ENCODE measurements at regions not wholly inside any gene's neighbourhood (a gene's known extent, or its start where the extent isn't known, plus 50 kb on each side); places are given as distances from the start of the nearest gene placed in this dataset.
"Not testable (repeated sequence)": the region's sequence is repeated elsewhere in the genome, so short reads cannot be mapped to it uniquely, and the experiment has no call there.

DNA sequence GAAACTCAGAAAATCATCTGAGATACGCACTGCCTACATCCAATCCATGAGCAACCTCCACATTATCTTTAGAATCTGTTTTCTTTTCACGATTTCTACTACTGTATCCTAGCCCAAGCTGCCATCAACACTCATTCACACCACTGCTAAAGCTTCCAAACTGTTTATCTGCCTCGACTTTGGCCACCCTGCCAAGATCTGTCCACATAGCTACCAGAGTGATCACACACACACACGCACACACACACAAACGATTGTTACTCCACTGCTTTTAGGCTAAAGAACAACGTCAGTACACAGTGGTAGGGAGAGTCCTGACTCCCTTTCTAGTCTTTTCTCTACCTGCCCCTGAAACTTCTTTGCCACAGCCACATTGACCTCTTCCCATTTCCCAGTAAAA is 142.0 kb downstream of the CCDC71L start:
- no peak for DNase-seq

- no peak for DNase-seq
These were observed 142.7 kb downstream of the CCDC71L start for GRCh38 chr7:106518239-106518638.

DNA sequence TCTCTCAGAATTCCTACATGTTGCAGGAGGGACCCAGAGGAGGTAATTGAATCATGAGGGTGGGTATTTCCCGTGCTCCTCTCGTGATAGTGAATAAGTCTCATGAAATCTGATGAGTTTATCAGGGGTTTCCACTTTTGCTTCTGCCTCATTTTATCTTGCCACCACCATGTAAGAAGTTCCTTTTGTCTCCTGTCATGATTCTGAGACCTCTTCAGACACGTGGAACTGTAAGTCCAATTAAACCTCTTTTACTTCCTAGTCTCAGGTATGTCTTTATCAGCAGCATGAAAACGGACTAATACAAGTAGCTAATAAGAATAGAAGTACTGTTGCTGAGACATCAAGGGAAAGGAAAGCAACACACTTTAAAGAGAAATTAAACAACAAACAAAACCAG is 143.4 kb downstream of the CCDC71L start:
- no peak for DNase-seq

DNA sequence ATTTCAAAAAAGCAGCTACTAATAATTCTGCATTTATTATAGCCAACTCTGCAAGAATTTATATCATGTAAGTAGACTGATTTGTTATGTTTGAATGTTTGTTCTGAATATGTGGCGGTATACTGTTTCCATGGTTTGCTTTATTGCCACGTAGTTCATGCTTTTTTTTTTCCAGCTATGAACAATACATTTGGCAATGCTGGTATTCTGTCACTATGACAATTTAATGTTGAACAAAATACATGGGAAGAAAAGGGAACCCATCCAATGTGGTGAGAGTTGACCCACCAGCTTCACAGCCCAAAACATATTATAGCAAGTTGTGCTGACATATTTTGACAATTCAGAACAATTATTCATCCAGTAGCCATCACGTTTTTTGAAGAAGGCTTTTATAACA is 145.6 kb downstream of the CCDC71L start:
- DNase-seq = no peak

DNA sequence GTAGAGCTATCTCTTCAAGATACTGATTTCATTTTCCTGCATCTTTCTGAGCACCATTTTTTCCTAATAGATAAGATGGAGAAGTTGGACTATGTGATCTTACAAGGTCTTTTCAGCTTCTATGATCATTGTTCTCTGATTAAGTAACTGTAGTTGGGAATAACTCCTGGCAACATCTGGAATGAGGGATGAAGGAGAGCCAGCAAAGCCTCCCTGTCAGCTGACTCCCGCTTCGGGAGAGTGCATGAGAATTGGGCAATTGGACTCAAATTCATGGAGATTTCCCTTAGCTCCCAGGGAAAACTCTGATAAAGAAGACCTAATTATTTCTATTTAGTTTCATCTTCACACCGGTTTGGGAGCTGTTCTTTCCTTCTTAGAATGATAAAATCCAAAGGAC is 146.1 kb downstream of the CCDC71L start:
- DNase-seq = no peak

DNA sequence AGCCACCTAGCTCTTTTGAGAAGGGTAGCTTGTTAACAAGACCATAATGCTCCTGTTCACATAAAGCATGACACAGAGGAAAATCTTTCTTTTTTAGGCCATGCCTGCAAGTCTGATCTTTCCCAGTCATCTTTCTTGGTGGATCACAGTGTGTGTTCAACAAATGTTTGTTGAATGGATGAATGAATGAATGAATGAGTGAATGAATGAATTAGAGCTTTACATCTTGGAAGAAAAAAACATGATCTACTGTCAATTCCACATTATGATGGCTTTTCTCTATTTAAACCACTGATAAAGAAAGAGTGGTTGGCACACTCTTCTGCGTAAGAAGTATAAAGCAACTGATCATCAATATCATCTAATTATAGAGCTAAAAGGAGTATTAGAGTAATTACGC is 148.7 kb downstream of the CCDC71L start:
- DNase-seq = no peak

- no peak for DNase-seq
These were observed 156.3 kb downstream of the CCDC71L start for GRCh38 chr7:106504645-106505044.

DNA sequence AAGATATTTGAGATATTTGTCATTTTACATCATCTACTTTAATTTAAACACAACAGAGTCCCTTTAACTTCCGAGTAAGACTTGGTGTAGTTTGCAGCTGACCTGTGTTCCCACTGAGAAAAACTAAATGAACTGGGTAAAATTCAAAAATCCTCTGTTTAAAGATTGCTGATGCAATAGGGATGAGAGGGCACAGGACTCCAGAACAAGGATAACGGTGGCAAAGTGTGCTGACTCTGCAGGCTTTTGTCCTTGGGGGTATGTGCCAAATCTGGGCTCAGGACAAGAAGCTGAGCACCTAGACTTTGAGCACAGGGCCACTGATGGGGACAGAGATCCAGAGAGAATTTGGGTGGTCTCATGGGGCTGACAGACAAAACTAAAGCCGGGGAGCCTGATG is 156.8 kb downstream of the CCDC71L start:
- no peak for DNase-seq

DNA sequence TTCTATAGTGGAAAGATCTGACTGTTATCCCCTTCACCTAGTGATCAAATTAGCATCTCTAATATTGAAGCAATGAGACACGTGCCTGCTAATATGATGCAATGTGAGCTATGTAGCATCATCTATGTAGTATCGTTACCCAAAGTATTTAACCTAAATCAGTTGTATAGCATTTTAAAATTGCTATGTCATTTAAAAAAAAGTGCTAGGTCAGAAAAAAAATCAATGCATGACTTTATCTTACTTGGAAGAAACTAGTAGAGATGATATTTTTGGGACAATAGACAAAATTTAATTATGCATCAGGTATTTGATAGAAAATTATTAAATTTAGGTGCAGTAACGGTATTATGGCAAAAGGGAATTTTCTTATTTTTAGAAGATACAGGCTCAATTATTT is 157.3 kb downstream of the CCDC71L start:
- no peak for DNase-seq

GRCh38 chr7:106501605-106502580 is 159.1 kb downstream of the CCDC71L start:
- DNase-seq = peak; percentile 61 to 70

DNA sequence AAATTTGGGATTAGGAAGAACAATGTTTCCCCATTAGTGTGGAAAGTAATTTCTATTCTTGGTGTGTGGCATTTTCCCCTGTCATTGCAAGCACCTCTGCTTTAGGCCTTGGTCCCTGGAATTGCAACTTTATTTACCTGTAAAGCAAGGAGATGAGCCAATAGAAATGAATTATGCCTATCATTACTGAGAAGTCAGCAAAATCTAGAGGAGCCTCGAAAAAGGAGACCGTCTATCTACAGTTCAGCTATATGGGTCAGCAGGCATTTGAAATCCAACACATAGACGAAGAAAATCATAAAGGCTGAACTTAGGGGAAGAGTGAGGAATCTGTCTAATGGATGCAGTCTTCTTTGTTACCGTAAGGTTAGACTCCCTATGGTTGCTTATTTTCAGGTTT is 161.1 kb downstream of the CCDC71L start:
- DNase-seq = no peak

DNA sequence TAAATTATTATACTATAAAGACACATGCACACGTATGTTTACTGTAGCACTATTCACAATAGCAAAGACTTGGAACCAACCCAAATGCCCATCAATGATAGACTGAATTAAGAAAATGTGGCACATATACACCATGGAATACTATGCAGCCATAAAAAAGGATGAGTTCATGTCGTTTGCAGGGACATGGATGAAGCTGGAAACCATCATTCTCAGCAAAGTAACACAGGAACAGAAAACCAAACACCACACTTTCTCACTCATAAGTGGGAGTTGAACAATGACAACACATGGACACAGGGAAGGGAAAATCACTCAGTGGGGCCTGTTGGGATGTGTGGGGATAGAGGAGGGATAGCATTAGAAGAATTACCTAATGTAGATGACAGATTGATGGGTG is 163.0 kb downstream of the CCDC71L start:
- DNase-seq = not testable (repeated sequence)

GRCh38 chr7:106493041-106493731 is 167.8 kb downstream of the CCDC71L start:
- DNase-seq = no peak

DNA sequence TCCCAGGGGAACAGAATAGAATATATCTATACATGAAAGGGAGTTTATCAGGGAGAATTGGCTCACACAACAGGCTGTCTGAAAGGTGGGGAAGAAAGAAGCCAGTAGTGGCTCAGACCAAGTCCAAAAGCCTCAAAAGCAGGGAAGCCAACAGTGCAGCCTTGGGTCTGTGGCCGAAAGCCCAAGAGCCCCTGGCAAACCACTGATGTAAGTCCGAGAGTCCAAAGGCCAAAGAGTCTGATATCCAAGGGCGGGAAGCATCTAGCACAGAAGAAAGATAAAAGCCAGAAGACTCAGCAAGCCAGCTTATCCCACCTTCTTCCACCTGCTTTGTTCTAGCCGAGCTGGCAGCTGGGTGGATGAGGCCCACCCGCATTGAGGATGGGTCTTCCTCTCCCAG is 172.5 kb downstream of the CCDC71L start:
- no peak for DNase-seq

- DNase-seq = no peak
These were observed 173.1 kb downstream of the CCDC71L start for GRCh38 chr7:106487892-106488291.

- DNase-seq = no peak
These were observed 174.6 kb downstream of the CCDC71L start for GRCh38 chr7:106486331-106486730.

DNA sequence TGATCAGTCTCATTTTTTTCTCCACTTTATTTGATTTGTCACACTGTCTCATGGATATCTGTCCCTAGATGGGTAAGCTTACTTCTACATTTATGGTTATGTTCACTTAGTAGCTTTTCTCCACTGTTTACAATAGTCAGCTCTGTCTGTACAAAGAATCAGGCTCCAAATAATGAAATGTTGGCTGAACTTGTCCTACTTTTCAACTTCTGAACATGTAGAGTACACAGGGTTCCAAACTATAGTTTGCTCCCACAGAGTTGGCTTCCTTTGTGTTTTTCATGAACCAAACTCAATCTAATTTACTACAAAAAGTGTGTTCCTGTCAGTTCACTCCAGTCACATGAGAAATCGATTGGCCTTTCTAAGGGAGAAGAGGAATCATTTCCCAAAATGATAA is 175.0 kb downstream of the CCDC71L start:
- no peak for DNase-seq

GRCh38 chr7:106485031-106485551 is 175.9 kb downstream of the CCDC71L start:
- no peak for DNase-seq

GRCh38 chr7:106484562-106484961 is 176.4 kb downstream of the CCDC71L start:
- DNase-seq = no peak

DNA sequence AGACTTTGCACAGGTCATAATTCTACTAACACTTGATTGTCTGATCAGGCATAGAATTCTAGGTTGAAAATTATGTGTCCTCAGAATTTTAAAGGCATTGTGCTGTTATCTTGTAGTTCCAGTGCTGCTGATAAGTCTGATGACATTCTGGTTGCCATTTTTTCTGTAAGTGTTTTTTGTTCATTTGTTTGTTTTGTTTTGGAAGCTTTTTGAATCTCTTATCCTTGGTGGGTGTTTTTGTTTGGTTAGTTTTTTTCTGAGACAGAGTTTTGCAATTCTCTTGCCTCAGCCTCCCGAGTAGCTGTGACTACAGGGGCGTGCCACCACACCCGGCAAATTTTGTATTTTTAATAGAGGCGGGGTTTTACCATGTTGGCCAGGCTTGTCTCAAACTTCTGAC is 178.9 kb downstream of the CCDC71L start:
- no peak for DNase-seq

DNA sequence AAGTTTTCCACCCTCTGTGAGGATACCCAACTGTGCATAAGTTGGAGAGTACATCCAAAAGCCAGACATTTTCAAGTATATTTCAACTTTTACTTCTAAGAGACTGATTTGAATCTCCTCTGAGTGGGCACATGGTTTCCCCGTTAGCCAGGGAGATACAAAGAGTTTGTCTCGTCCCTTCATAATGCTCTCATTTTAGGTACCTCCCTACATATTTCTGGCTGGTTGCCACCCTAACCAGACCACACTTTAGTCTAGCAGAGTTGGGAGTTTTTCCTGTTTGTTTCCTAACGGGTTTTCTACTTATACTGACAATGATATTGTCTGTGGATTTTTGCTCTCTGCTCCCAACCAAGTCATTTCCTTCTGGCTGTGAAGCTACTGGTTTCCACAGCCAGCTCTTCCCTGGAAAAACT is 180.3 kb downstream of the CCDC71L start:
- peak in 1 of 2 experiments; percentile 12 for DNase-seq

GRCh38 chr7:106480161-106480579 is 180.8 kb downstream of the CCDC71L start:
- no peak for DNase-seq

- no peak for DNase-seq
These were observed 184.2 kb downstream of the CCDC71L start for GRCh38 chr7:106476751-106477150.

DNA sequence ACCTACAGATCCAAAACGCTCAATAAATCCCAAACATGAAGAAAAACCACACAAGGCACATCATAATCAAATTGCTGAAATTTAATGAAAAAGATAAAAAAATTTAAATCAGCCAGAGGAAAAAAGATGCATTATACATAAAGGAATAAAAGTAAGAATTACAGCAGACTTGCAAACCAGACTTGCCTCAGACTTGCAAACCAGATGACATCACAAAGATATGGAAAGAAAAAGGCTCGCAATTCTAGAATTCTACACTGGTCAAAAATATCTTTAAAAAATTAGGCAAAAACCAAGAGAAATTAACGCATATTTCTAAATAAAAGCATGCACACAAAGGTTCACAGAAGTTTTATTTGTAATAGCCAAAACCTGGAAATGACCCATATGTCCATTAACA is 188.0 kb upstream of the NAMPT start:
- DNase-seq = no peak

Measured in Kasumi-1 (cell line).